ENCODE measurements at regions not wholly inside any gene's neighbourhood (a gene's known extent, or its start where the extent isn't known, plus 50 kb on each side); places are given as distances from the start of the nearest gene placed in this dataset.

- TF ChIP-seq, protein P1, sequence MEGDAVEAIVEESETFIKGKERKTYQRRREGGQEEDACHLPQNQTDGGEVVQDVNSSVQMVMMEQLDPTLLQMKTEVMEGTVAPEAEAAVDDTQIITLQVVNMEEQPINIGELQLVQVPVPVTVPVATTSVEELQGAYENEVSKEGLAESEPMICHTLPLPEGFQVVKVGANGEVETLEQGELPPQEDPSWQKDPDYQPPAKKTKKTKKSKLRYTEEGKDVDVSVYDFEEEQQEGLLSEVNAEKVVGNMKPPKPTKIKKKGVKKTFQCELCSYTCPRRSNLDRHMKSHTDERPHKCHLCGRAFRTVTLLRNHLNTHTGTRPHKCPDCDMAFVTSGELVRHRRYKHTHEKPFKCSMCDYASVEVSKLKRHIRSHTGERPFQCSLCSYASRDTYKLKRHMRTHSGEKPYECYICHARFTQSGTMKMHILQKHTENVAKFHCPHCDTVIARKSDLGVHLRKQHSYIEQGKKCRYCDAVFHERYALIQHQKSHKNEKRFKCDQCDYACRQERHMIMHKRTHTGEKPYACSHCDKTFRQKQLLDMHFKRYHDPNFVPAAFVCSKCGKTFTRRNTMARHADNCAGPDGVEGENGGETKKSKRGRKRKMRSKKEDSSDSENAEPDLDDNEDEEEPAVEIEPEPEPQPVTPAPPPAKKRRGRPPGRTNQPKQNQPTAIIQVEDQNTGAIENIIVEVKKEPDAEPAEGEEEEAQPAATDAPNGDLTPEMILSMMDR (IDR thresholded peaks at IDR 0.05) = no peak
- TF ChIP-seq EP300 (IDR thresholded peaks at IDR 0.05) (no peak), POLR2A (IDR thresholded peaks at IDR 0.05) (no peak)
Measured at GRCh38 chr14:87286191-87286590, 706.8 kb downstream of the GALC start.
